GM19025 (cell line): ENCODE measurements at regions not wholly inside any gene's neighbourhood (a gene's known extent, or its start where the extent isn't known, plus 50 kb on each side); places are given as distances from the start of the nearest gene placed in this dataset.
"Not testable (repeated sequence)": the region's sequence is repeated elsewhere in the genome, so short reads cannot be mapped to it uniquely, and the experiment has no call there.

Source experiments
- ATAC-seq: cut with Tn5 transposase; IDR thresholded peaks from one replicate; pipeline ENCODE4 v1.9.1; 2021; ENCODE audit warnings: mild to moderate bottlenecking, low read depth, moderate library complexity; ENCODE audit not compliant: unreplicated experiment

GRCh38 chr2:137879121-137879520 lies 85.2 kb upstream of the HNMT start:
- ATAC-seq: no peak

GRCh38 chr2:137881711-137882110 lies 82.6 kb upstream of the HNMT start:
- ATAC-seq: no peak

GRCh38 chr2:137886083-137886831 lies 78.0 kb upstream of the HNMT start:
- no peak for ATAC-seq

- ATAC-seq: no peak
These were observed 75.4 kb upstream of the HNMT start for GRCh38 chr2:137888845-137889244.

GRCh38 chr2:137892739-137893138 lies 71.5 kb upstream of the HNMT start:
- ATAC-seq: no peak

- ATAC-seq: no peak
These were observed 71.1 kb upstream of the HNMT start for GRCh38 chr2:137893145-137893544.

- no peak for ATAC-seq
These were observed 67.8 kb upstream of the HNMT start for GRCh38 chr2:137896467-137896866.

GRCh38 chr2:137897082-137897481 lies 67.2 kb upstream of the HNMT start:
- ATAC-seq: no peak

- no peak for ATAC-seq
These were observed 63.7 kb upstream of the HNMT start for GRCh38 chr2:137900421-137901141.

GRCh38 chr2:137910641-137911040 lies 53.6 kb upstream of the HNMT start:
- no peak for ATAC-seq

- peak; percentile 65 for ATAC-seq
These were observed 51.9 kb upstream of the HNMT start for GRCh38 chr2:137912371-137912770.

- ATAC-seq: no peak
These were observed 51.1 kb upstream of the HNMT start for GRCh38 chr2:137913169-137913568.

- not testable (repeated sequence) for ATAC-seq
These were observed 50.6 kb upstream of the HNMT start for GRCh38 chr2:137913648-137914047.
